ENCODE measurements at regions not wholly inside any gene's neighbourhood (a gene's known extent, or its start where the extent isn't known, plus 50 kb on each side); places are given as distances from the start of the nearest gene placed in this dataset.
"Not testable (repeated sequence)": the region's sequence is repeated elsewhere in the genome, so short reads cannot be mapped to it uniquely, and the experiment has no call there.

DNA sequence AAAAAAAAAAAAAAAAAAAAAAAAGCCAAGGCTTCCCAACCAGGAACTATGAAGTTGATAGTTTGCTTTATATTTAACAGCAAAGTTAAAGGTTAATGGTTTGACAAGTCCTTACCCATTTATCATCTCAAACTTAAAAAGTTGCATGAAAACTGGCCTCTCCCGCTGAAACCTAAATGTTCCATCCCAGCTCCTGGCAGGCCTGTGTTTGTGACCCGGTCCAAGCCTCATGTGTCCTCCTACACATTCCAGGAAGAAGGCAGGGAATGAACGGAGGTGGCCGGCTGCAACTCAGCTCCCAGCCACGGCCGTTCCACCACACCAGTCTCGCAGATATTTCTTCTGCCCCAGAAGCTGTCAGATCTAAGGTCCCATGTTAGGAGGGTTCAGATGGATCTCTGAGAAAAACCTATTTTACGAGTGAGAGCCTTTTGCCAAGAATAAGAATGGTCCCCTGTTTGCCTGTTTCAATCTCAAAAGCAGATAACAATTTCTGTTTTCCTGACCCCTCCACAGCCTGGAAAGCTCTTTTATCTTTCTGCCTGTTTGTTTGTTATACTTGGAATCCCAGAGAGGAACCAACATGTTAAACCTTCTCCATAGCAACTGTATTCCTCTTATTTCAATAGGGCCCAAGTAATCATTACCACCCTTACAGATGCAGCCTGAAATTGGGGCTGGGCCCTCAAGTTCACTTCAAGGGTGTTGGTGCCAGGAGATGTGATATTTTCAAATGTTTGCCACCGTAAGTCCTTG lies 56.5 kb downstream of the KCTD12 start:
- no peak for DNase-seq

DNA sequence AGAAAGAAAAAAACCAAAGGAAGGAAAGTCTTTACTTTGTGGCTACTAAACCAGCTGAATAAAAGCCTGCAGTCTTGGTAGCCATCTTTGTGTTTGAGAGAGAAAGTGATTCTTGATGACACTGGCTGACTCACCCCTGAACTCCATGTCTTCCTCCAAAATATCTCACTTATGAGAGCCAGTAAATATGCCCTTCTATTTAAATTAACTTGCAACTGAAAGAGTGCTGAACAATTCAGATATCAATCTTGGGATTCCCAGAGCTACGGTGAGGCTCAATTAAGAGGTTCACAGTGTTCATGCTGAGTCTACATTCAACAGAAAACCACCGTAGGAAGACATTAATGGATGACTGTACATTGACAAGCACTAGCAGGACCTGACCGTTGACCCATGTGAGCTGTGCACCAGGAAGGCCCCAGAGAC lies 57.9 kb downstream of the KCTD12 start:
- DNase-seq = no peak

DNA sequence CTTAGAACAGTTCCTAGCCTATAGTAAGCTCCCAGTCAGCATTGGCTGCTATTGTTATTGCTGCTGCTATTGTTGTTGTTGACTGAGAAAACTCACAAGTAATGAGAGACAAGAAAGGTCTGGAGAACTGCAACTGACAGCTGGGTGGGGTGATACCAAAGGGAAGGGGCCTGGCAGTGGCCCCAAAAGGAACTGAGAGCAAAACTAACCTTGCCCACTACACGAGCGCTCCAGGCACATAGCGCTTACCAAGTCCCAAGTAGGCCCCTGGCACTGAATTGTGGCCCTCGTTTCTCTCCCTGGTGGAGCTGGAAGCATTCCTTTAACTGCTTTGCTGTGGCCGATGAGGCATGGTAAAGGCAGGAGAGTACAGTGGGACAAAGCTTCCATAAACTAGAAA lies 59.7 kb downstream of the KCTD12 start:
- DNase-seq = no peak

- DNase-seq = no peak
These were observed 60.8 kb downstream of the KCTD12 start for GRCh38 chr13:76825430-76825829.

DNA sequence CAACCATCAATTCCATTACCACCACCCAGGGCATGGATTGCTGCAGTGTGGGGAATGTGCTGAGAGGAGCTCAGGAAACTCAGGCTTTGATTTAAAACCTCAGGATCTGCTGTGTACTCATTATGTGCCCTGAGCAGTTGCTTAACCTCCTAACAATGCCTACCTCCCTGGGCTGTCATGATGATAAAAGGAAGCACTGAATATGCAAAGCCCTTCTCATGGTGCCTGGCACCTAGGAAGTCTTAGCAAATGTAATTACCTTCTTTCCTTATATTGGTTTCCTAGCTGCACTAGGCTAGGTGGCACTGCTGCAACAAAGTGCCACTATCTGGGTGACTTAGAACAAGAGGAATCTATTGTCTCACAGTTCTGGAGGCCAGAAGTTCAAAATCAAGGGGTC lies 62.2 kb downstream of the KCTD12 start:
- no peak for DNase-seq

DNA sequence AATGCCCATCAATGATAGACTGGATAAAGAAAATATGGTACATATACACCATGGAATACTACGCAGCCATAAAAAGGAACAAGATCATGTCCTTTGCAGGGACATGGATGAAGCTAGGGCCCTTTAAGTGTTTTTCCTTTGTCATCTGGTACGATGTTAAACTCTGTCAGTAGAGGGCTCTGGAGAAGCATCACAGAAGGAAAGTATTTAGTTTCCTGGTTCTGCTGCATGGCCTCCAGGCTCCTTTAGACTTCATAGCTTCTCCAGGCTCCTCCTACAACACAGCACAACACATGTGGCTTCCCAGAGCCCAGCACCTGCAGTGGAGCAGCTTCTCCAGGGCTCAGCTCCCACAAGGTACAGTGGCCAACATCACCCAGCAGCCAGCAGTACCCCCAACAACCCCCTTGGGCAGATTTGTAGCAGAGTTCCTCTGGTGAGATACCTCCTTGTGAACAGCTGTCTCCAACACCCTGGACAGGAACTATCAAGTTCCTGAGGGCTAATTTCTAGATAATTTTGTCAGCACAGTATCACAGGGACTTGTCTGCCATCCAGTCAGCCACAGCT lies 63.4 kb downstream of the KCTD12 start:
- DNase-seq = no peak

- not testable (repeated sequence) for DNase-seq
These were observed 65.0 kb downstream of the KCTD12 start for GRCh38 chr13:76821222-76821621.

- no peak for DNase-seq
These were observed 65.4 kb downstream of the KCTD12 start for GRCh38 chr13:76820759-76821158.

GRCh38 chr13:76816394-76816793 lies 69.8 kb downstream of the KCTD12 start:
- DNase-seq = no peak

- DNase-seq = no peak
These were observed 70.9 kb downstream of the KCTD12 start for GRCh38 chr13:76815344-76815743.

DNA sequence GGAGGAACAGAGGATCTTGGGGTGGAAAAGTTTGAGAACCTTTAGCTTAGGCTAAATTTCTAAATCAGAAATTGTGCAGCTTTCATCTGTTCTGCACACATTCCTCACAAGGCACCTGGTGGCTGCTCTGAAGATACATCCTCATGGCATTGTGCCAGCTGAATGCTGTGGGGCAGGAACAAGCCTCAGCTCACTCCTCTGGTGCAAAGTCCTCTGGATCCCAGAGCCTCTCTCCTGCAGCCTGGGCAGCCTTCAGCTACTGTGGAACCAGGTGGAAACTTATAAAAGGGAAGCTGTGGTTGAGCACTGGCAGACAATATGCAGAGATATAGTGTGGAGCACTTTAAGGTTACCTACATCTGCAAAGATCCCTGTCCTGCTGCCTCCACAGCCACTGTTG lies 72.3 kb downstream of the KCTD12 start:
- DNase-seq = no peak

- no peak for DNase-seq
These were observed 73.1 kb downstream of the KCTD12 start for GRCh38 chr13:76813000-76813691.

GRCh38 chr13:76812206-76812897 lies 73.9 kb downstream of the KCTD12 start:
- no peak for DNase-seq

- DNase-seq = no peak
These were observed 76.8 kb downstream of the KCTD12 start for GRCh38 chr13:76809389-76809788.

GRCh38 chr13:76808927-76809326 lies 77.3 kb downstream of the KCTD12 start:
- DNase-seq = no peak

DNA sequence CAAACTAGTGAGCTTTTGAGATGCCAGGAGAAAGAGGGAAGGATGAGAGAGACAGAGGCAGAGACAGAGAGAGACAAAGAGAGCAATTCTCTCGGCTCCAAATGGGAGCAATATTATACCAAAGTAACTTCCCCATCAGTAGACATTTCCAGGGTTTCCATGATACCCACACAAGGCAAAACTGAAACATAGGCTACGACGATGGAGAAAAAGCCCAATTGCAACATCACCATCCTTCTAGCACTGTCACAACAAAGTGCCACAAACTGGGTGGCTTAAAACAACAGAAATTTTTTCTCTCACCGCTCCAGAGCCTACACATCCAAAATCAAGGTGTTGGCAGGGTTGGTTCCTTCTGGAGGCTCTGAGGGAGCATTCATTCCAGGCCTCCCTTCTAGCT lies 81.4 kb downstream of the KCTD12 start:
- DNase-seq = no peak

DNA sequence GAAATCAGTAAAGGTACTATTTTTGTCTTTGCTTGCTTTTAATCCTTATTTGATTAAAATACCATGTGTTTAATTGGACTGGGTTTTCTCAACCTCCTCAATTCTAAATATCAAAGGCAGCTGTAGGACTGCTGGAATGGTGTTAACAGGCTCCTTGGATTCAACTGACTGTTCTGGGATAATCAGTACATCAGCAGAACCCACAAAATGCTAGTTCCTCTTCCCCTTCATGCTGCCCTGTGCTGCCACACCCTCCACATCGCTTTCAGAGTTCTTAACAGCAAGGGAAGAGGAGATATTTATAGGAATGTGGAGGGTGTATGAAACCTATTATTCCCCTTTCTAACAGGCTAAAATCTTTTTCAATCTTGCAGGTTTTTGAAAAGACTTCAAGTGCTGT lies 82.4 kb downstream of the KCTD12 start:
- DNase-seq = no peak

- no peak for DNase-seq
These were observed 85.3 kb downstream of the KCTD12 start for GRCh38 chr13:76800943-76801342.

- no peak for DNase-seq
These were observed 86.5 kb downstream of the KCTD12 start for GRCh38 chr13:76799696-76800095.

DNA sequence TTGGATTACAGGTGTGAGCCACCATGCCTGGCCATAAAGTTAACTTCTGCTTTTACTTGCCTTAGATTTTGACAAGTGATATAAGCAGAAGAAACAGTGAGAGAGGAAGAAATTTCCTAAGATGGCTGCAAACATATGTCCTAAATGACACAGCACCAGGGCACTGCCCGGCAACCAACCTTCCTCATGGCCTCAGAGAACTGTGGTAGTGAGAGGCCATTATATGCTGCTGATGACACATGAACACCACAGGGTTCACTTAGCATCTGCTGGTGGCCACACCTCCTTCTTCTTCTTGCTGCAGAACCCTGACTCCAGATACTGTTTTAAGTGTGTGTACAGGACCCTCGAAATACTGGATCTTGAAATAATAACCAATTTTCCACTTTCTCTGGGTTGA lies 88.2 kb downstream of the KCTD12 start:
- no peak for DNase-seq

- no peak for DNase-seq
These were observed 88.8 kb downstream of the KCTD12 start for GRCh38 chr13:76797361-76797760.

DNA sequence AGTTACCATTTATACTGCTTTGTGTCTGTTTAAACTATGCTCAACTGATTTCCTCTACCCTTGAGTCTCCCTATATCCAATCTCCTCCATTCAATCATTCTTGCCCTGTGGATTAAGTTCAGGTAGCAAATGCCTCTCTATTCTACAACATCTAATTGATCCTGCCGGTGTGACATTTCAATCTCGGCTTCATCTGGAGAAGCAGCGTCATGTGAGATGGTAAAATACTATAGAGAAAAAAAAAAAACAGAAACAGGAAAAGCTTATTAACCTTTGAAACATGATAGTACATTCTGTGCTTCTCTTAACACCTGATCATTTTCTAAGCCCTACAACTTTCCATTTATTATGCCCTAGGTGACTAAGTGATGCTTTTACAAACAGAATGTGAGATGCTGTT lies 89.4 kb downstream of the KCTD12 start:
- DNase-seq = no peak
